Skeletal muscle tissue (tissue), 3 donors: ENCODE measurements at regions not wholly inside any gene's neighbourhood (a gene's known extent, or its start where the extent isn't known, plus 50 kb on each side); places are given as distances from the start of the nearest gene placed in this dataset.

Source experiments
- H3K27ac ChIP-seq: one replicate; pipeline ENCODE4 v1.7.0; 2013; ENCODE audit warnings: mild to moderate bottlenecking, low read depth, low read length, inconsistent platforms
- H3K27me3 ChIP-seq, 3 donors: one replicate each; pipeline ENCODE4 v1.7.0; 2013; ENCODE audit warnings: low read length in 3 of 3; ENCODE audit not compliant: control insufficient read depth in 3 of 3, insufficient read depth in 3 of 3
- H3K36me3 ChIP-seq, 3 donors: one replicate each; pipeline ENCODE4 v1.7.0; 2013; ENCODE audit warnings: low read length in 3 of 3; ENCODE audit not compliant: control insufficient read depth in 3 of 3, insufficient read depth in 3 of 3
- H3K4me1 ChIP-seq, 3 donors: one replicate each; pipeline ENCODE4 v1.7.0; 2013; ENCODE audit warnings: low read length in 3 of 3, mild to moderate bottlenecking in 3 of 3; ENCODE audit not compliant: control insufficient read depth in 3 of 3, insufficient read depth in 3 of 3
- H3K4me3 ChIP-seq, 3 donors: one replicate each; pipeline ENCODE4 v1.7.0; 2013; ENCODE audit warnings: low read length in 3 of 3
- H3K9ac ChIP-seq, 3 donors: one replicate each; pipeline ENCODE4 v1.7.0; 2013; ENCODE audit warnings: low read length in 3 of 3, mild to moderate bottlenecking in 3 of 3, moderate library complexity in 2 of 3, low read depth in 1 of 3
- H3K9me3 ChIP-seq, 3 donors: one replicate each; pipeline ENCODE4 v1.7.0; 2013; ENCODE audit warnings: low read length in 3 of 3; ENCODE audit not compliant: control insufficient read depth in 3 of 3
- donor health status: Osteomylitis.

GRCh38 chr1:212495766-212496494 lies 63.2 kb downstream of the NENF start:
- Histone ChIP-seq H3K27me3 (peaks cover 0 to 3% (median 2%) of the 10 kb centered on the region in 3 donors), H3K27ac (no peak overlapping the region), H3K9ac (no peak overlapping the region), H3K4me1 (no peaks in the 10 kb centered on the region), H3K36me3 (no peaks in the 10 kb centered on the region), H3K4me3 (no peak overlapping the region), H3K9me3 (no peaks in the 10 kb centered on the region)

- H3K27ac ChIP-seq = no peak overlapping the region
- H3K4me1 ChIP-seq = no peaks in the 10 kb centered on the region
- no peak overlapping the region for H3K4me3 ChIP-seq
- peaks cover 0 to 3% (median 2%) of the 10 kb centered on the region in 3 donors for H3K27me3 ChIP-seq
- no peaks in the 10 kb centered on the region for H3K36me3 ChIP-seq
- H3K9me3 ChIP-seq = no peaks in the 10 kb centered on the region
- no peak overlapping the region for H3K9ac ChIP-seq
Measured at GRCh38 chr1:212496682-212497081, 64.0 kb downstream of the NENF start.

- Histone ChIP-seq H3K27ac (no peak overlapping the region), H3K36me3 (no peaks in the 10 kb centered on the region), H3K9ac (no peak overlapping the region)
Measured at GRCh38 chr1:212497553-212497952, 64.8 kb downstream of the NENF start.

GRCh38 chr1:212498283-212499040 lies 65.7 kb downstream of the NENF start:
- H3K27me3 ChIP-seq = peaks cover 0 to 3% (median 2%) of the 10 kb centered on the region in 3 donors
- no peak overlapping the region for H3K4me3 ChIP-seq
- H3K9me3 ChIP-seq = no peaks in the 10 kb centered on the region
- H3K4me1 ChIP-seq = no peaks in the 10 kb centered on the region
- no peak overlapping the region for H3K27ac ChIP-seq
- no peaks in the 10 kb centered on the region for H3K36me3 ChIP-seq
- no peak overlapping the region for H3K9ac ChIP-seq

More at GRCh38 chr1:212497553-212497952, 64.8 kb downstream of the NENF start:
- Histone ChIP-seq H3K4me3 (no peak overlapping the region), H3K9me3 (no peaks in the 10 kb centered on the region), H3K4me1 (no peaks in the 10 kb centered on the region), H3K27me3 (peaks cover 0 to 3% (median 2%) of the 10 kb centered on the region in 3 donors)

- no peak overlapping the region for H3K9ac ChIP-seq
- H3K27me3 ChIP-seq = peaks cover 0 to 3% (median 2%) of the 10 kb centered on the region in 3 donors
- H3K9me3 ChIP-seq = no peaks in the 10 kb centered on the region
Measured at GRCh38 chr1:212500351-212500750, 67.6 kb downstream of the NENF start.

GRCh38 chr1:212500983-212501382 lies 68.3 kb downstream of the NENF start:
- Histone ChIP-seq H3K36me3 (no peaks in the 10 kb centered on the region), H3K9me3 (no peaks in the 10 kb centered on the region), H3K27ac (no peak overlapping the region), H3K9ac (no peak overlapping the region), H3K27me3 (peaks cover 0 to 3% (median 2%) of the 10 kb centered on the region in 3 donors), H3K4me1 (no peaks in the 10 kb centered on the region), H3K4me3 (no peak overlapping the region)

More at GRCh38 chr1:212500351-212500750, 67.6 kb downstream of the NENF start:
- no peak overlapping the region for H3K4me3 ChIP-seq
- H3K36me3 ChIP-seq = no peaks in the 10 kb centered on the region
- no peaks in the 10 kb centered on the region for H3K4me1 ChIP-seq
- H3K27ac ChIP-seq = no peak overlapping the region

- Histone ChIP-seq H3K4me1 (no peaks in the 10 kb centered on the region), H3K27me3 (peaks cover 0 to 2% (median 0%) of the 10 kb centered on the region in 3 donors), H3K9me3 (no peaks in the 10 kb centered on the region), H3K4me3 (no peak overlapping the region), H3K36me3 (no peaks in the 10 kb centered on the region), H3K27ac (no peak overlapping the region), H3K9ac (no peak overlapping the region)
Measured at GRCh38 chr1:212503714-212504113, 71.0 kb downstream of the NENF start.

- H3K27me3 ChIP-seq = peaks cover 0 to 2% (median 0%) of the 10 kb centered on the region in 3 donors
- no peaks in the 10 kb centered on the region for H3K4me1 ChIP-seq
- H3K27ac ChIP-seq = no peak overlapping the region
- no peaks in the 10 kb centered on the region for H3K9me3 ChIP-seq
- H3K36me3 ChIP-seq = no peaks in the 10 kb centered on the region
- H3K4me3 ChIP-seq = no peak overlapping the region
- H3K9ac ChIP-seq = no peak overlapping the region
Measured at GRCh38 chr1:212504171-212504803, 71.6 kb downstream of the NENF start.

- no peaks in the 10 kb centered on the region for H3K4me1 ChIP-seq
- H3K36me3 ChIP-seq = no peaks in the 10 kb centered on the region
- H3K9me3 ChIP-seq = no peaks in the 10 kb centered on the region
- H3K27ac ChIP-seq = no peak overlapping the region
- H3K27me3 ChIP-seq = peaks cover 2 to 3% (median 3%) of the 10 kb centered on the region in 3 donors
- H3K4me3 ChIP-seq = no peak overlapping the region
- H3K9ac ChIP-seq = no peak overlapping the region
Measured at GRCh38 chr1:212506666-212507065, 73.9 kb downstream of the NENF start.

- Histone ChIP-seq H3K27me3 (peaks cover 6 to 10% (median 9%) of the 10 kb centered on the region in 3 donors), H3K36me3 (no peaks in the 10 kb centered on the region), H3K4me1 (no peaks in the 10 kb centered on the region), H3K9ac (no peak overlapping the region), H3K9me3 (no peaks in the 10 kb centered on the region), H3K27ac (no peak overlapping the region), H3K4me3 (no peak overlapping the region)
Measured at GRCh38 chr1:212507369-212507768, 74.6 kb downstream of the NENF start.
